HG03108 (cell line): ENCODE measurements at regions not wholly inside any gene's neighbourhood (a gene's known extent, or its start where the extent isn't known, plus 50 kb on each side); places are given as distances from the start of the nearest gene placed in this dataset.
"Not testable (repeated sequence)": the region's sequence is repeated elsewhere in the genome, so short reads cannot be mapped to it uniquely, and the experiment has no call there.

Experiments used
- ATAC-seq: cut with Tn5 transposase; IDR thresholded peaks from one replicate; pipeline ENCODE4 v1.9.1; 2021; ENCODE audit warnings: moderate library complexity; ENCODE audit not compliant: unreplicated experiment

DNA sequence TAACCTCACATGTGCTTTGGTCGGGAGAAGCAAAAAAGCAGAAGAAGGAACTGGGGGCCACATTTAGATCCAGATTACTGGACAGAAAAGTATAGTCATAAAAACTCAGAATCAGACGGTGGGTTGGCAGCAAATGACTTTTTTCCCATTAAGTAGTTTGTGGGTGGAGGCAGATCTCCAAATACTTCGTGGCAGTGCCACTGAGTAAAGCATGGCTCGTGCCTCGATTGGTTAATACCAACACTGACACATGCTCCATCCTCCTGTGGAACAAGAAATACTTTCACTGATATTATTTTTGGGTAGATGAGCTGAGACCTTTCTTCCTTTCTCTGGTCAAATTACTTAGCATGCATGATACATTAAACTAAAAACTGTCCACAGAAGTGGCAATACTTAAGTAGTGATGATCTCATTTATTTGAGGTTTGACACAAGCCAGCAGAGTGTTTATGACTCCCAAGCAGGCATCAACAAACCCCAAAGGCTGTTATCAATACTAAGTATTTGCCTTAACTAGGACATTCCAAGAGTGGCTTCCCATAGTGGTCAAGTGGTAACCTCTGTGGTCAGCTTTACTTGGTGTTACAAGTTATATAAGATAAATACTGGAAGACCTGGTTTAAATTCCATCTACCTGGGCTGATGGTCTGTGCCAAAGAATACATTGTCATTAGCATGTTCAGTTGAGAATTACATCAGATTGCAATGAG, 500.0 kb upstream of the RUNX1 start:
- ATAC-seq, result no peak

DNA sequence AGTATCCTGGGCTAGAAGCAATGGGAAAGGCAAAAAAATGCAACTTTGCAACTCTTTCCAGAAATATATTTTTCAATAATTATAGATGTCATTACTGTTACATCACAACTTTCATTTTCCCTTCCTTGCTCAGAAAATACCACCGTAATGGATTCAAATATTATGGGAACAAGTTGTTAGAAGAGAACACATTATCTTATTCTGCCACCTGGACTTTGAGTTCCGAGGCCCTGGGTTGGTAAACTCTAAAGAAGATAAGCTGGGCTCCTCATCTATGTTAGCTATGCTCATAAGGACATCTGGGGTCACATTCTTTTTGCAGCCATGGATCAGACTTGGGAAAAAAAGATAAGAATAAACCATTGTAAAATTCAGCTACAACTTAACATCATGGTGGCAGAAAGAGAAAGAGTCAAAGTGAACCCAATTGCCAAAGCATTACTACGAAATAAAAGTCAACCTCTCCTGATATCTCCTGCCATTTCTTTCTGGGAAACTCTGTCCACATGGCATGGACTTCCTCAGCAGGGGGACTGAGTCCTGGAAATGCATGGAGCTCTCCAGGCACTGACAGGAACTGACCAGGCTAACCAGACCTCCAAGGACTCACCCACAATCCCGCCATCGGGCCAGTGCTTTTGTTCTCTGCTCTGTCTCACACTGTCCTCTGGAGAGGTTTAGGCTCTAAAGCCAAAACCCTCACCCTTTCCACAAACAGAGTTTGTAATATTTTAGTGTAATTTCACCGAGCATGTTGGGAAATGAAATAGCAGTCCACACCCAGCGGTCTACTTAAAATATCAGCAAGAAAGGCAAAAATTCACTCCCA, 499.1 kb upstream of the RUNX1 start:
- ATAC-seq, result no peak

DNA sequence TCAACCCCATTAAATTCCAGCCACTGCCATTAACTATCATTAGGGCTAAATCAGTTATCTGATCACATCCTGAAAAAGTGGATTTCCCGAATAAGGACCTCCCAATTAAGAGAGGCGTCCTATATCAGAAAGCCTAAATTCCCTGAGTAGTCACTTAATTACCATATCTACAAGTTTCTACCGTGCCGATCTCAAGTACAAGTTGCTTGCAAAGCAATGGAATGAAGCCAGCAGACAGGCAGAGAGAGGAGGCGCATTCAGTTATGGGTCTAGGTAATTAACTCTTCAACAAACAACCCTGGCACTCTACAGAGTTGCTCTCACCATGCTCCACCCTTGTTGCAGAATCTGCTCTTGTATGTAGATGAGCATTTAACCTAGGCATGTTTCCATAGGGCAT, 494.6 kb upstream of the RUNX1 start:
- no peak for ATAC-seq

DNA sequence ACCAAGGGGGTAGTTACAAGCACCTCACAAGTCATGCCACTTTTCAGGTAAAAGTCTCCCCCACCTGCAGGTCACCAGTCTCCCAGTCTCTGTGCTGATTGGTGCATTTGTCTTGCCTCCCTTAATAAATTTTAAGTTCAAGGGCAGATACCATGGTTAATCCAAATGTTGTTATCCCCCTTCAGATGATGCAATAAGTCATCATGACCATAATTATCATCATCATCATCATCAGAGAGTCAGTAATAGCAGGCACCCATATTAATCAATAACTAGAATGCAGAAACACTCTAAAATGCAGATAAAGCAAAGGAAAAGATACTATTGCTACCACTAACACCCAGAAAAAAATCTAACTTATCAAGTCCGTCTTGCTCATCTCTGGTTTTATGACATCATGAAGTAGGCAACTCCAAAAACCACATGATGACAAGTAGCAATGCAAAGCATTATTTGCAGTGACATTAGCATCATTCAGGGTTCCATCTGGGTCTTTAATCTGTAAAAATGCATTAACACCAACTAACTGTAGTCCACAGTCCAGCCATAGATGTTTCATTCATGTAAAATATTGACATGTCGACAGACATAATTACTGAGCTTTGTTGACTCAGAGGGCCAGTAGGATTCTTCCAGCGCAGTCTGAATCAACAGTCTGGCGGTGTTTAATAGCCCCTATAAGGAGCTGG, 492.0 kb upstream of the RUNX1 start:
- no peak for ATAC-seq

DNA sequence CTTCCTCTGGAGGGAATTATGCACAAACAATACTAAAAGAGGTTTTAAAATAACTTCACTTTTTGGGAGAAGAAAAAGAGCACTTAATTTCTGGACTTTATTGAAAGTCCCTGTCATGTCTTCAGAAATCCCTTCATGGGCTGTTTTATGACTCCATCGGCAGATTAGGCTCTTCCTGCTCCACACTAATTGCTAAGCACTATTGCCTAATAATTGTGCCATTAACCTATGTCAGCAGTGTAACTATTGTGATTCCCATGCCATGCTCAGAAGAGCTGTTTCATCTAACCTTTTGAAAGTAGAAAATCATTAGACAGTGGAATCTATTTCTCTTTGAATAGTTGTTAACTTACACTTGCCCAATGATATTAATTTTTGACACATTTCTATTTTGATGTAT, 489.3 kb upstream of the RUNX1 start:
- no peak for ATAC-seq

DNA sequence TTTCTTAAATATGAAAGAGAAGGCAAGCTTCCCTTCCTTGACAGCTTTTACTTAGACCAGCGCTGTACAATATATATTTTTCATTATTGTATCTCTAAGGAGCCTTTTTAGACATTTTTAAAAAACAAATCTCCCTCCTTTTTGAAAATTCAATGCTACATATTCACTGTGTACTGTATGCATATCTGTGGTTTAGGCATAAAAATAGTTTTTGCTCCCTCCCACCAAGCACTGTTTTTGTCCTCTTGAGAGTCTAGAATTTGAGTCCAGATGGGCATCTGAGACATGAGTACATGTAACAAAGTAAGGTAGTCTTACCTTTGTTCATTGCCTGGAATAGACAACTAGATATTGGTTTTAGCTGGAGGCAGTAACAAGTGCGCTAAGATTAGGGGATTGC, 488.5 kb upstream of the RUNX1 start:
- no peak for ATAC-seq

DNA sequence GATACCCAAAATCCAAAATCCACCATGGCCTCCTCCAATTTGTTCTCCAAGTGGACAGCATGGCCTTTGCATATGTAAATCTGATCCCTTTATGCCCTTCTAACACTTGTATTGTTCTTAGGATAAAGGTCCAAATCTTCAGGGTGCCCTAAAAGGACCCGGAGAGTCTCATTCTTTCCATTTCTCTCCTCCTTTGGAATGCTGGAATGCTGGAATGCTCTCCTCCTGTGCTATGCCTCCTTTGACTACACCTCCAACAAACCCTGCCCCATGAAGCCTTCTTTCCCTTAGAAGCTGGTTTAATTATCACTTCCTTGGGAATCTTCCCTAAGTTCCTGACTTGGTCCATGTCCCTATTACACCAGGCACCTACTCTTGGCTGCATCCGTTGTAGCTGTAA, 484.8 kb upstream of the RUNX1 start:
- ATAC-seq, result no peak

DNA sequence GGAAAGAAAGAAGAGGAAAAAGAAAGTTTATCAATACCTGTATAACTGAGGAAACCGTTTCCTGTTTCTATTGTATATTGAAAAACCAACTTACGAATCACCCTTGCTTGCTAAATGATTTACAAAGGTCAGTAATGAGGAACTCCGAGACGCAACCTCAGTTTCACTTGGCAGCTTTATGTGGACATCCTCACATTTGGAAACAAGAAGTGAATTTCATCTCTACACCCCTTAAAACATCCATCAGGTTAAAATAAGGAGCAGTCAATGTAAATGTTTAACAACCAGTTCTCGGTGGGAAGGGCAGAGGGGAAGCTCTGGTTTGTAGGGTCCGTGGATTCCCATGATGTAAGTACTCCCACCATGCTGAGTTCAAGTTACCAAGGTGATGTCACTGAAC, 481.7 kb upstream of the RUNX1 start:
- no peak for ATAC-seq

DNA sequence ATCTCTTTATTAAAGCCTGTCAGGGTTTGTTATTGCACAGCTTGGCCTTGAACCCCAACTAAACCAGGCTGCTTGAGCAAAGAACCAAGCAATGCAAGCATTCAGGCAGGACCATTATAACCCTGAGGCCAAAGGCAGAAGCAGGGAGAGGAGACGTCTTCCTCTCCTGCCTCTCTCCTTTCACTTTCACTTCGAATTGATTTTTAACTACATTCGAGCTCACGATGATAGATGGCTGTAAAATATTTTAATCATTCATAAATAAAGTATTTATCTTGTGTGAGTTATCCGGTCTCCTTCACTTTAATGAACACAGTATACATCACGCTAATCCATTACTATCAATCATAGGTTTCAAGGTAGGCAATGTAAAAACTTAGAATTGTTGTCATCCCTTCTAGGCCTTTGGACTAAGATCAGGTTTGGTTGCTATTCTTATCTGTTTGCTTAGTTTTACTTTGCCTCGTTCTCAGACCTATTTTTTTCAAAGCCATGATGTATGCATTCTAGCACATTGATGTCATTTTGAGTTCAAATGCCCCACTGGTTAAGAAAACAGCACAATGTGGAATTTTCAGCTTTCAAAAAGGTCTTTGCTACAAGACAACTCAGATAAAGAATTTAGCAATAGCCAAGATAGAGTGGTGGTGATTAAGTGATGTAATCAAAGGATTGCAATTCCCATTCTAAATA, 480.2 kb upstream of the RUNX1 start:
- no peak for ATAC-seq

DNA sequence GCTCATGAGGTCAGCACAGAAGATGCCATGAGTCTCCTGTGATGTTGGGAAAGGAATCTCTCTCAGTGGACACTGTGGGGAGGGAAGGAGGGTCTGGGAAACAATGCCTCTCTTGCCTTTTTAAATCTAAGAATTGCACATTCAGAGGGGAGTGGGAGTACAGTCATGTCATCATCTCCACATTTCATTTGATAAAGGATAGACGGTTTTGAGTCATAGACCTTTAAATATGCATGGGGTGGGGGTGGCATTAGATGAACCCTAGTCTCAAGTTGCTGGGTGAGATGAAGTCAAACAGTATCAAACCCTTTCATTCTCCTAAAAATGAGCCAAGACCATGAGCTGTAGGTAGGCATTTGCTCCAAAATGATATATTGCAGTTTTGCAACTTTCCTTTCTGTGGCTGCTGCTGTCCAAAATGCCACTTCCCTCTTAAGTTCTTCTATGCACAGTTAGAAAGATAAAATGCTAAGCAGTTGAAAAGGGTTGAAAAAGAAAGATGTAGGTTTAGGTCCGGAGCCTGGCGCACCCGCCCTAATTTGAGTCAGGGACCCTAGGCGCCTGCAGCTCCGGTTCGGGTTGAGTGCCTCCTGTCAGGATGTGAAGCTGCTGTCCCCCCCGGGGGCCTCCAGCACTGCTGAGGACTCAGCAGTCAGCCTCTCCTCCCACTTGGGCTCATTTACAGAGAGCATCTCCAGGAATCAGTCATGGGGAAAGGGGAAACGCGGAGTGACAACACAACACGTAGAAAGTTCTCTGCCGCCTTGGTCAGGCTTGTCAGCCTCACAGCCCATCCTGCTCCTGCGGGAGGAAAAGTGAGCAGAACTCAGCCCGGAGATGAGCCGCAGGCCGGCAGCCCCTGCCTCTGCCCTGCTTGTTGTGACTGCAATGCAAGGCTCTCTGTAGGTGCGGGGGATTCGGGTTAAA, 479.3 kb upstream of the RUNX1 start:
- no peak for ATAC-seq

DNA sequence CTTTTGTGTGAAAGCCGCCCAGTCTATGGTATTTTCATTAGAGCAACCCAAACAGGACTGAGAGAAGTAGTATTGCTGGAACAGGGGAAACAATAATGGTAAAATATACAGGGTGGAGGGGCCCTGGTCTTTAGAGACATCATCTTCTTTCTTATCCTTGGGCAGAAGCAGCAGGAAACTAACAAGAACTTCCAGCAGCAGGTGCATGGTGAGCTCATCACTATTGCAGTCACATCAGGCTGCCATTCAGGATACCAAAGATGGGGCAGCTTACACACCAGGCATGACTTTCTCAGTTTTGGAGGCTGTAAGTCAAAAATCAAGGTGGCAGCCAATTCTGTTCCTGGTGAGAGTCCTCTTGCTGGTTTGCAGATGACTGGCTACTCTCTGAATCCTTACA, 478.3 kb upstream of the RUNX1 start:
- ATAC-seq, result no peak

DNA sequence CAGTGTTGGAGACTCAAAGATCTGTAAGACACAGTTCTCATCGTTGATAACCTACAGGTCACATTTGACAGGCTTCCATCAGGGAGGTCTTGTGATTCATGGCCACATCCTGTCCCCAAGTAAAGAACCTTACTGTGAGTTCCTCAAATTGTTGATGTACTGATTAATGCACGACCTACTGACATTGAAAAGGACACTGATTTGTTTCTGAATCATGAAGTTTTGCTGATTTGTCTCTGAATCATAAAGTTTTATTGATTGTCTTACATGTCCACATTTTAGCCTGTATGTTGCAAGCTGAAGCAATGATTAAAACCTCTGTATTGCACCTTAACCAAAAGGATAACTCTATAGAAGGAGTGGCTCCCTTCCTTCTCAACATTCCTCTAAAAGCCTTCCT, 476.3 kb upstream of the RUNX1 start:
- ATAC-seq, result no peak

DNA sequence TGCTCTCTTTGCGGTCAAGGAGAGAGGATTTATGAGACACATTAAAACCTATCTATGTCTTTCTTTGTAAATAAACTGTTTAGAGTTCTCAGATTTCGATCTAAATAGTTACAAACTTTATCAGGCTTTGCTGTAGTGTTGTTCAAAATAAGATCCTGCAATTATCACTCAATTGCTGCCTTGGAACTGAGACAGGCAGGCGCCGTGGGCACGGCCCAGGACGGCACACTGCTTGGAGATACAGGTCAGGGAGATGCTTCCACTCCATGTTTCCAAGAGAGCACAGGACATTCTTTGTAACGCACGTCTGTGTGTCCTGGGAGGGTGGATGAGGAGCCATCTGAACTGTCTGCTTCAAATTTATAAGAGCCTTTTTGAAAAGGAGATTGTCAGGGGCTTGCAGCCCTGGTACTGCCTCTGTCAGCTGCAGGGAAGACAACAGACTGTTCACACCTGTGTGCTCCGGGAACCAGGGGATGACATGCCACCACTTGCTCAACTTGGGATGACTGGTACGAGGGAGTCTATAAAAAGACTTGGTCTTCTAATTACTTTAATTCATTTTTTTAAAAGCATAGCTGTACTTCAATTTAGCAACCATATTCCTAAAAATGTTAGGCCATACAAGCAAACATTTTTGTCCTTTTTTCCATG, 472.9 kb upstream of the RUNX1 start:
- ATAC-seq, result no peak

DNA sequence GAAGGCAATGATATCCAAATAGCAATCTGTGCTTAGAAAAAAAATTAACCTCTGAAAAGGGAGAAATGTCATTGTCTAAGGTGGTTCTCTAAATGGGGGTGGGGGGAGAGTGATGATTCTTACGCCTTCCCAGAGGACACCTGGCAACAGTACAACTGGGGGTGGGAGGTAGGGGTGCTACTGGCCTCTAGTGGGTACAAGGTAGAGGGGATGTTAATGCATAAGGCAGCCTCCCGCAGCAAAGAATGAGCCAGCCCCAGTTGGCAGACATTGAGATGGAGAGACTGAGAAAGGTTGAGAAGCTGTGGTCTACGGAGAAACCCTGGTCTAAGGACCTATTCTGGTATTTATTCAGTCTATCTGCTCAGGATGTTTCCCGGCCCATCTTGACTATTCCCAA, 472.2 kb upstream of the RUNX1 start:
- ATAC-seq, result no peak

DNA sequence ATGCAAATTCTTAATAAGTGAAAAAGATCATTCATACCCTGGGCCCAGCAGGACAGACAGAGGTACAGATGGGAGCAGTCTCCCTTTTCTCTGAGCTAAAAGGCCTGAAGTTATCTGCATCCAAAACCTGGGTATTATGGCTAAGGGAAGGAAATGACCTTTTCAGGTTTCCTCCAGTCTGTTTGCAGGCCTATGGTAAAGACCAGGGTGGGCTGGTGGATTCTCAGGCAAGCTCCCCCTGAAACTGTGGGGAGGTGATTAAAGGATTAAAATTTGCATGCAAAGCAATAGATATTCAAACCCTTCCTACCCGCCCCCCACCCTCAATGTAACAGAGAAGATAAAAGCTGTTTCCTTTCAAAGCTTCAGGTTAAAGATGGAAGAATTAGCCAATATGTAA, 471.8 kb upstream of the RUNX1 start:
- ATAC-seq, result no peak

DNA sequence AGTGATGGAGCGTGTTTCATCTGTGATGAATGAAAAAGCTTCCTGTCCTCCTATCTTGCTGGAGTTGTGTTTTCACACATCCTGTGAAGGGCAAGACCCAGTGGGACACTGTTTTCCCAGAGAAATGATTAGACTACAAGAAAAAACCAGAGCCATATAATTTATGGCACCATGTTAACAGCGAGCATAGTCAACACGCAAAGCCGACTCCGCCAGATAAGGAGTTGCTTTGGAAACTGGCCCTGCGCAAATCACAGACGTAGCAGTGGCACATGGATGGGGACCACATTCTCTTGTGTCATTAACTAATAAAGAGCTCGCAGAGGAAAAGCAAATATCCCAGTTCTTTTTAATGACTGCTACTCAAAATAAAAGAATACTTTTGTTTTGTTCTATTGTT, 471.2 kb upstream of the RUNX1 start:
- no peak for ATAC-seq

DNA sequence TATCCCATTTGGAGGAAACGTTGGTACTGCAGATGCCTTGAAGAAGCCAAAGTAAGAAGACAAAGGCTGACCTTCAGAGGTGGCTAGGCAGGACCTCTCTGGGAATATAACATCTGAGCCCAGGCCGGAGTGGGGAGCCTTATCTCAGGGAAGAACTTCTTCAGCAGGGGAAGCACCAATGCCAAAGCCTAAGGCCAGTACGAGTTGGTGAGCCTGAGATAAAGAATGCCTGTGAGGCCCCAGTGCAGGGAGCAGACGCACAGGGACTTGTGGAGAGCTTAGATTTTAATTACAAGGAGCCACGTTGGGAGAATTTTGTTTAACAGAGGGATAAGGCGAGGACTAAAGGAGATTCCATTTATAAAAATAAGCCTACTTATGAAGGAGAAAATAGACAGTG, 468.8 kb upstream of the RUNX1 start:
- ATAC-seq, result no peak

DNA sequence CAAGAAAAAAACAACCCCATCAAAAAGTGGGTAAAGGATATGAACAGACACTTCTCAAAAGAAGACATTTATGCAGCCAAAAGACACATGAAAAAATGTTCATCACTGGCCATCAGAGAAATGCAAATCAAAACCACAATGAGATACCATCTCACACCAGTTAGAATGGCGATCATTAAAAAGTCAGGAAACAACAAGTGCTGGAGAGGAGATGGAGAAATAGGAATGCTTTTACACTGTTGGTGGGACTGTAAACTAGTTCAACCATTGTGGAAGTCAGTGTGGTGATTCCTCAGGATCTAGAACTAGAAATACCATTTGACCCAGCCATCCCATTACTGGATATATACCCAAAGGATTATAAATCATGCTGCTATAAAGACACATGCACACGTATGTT, 467.2 kb upstream of the RUNX1 start:
- ATAC-seq, result not testable (repeated sequence)

DNA sequence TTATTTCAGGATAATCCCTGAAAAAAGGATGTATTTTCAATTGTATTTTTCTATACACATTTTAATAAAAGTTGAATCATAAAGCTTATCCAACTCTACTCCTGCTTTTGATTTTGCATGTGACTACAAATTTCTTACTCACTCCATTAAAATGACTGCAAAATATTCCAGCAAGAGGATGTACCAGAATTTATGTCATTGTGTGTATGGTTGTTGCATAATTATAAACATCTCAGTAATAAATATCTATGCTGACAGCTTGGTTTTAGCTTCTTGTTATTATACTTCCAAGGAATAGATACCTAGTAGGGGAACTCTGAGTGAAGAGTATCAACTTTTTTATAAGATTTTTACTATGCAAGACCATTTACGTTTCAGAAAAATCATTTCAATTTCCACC, 463.2 kb upstream of the RUNX1 start:
- ATAC-seq, result no peak

DNA sequence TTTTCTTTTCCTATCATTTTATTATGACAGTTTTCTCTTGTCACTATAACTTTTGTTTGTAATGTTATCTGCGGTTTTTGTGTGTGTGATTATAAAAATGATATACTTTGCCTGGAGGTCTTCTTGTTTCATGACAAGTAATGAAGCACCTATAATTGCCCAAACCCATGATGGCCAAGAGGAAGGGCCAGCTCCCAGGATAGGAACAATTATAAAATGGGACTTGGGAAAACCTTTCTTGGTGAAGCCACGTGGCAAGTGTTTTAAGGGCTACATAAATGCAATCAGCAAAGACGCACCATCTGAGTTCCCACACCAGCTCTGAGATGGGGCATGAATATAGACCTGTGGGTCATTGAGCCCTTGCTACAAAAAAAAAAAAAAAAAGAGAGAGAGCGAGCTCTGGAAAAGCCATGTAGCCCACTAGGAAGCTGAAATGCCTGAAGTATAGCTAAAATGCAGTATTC, 462.6 kb upstream of the RUNX1 start:
- ATAC-seq, result no peak
